ENCODE measurements at regions not wholly inside any gene's neighbourhood (a gene's known extent, or its start where the extent isn't known, plus 50 kb on each side); places are given as distances from the start of the nearest gene placed in this dataset.
A peak's percentile ranks its signal among the peaks of the same experiment; 100 is the strongest.

- no peak overlapping the region for H2BK20ac ChIP-seq (ENCODE audit: low read length)
- H2BK120ac ChIP-seq (replicated peaks; ENCODE audit: low read depth, low read length): no peak overlapping the region
- H2AFZ ChIP-seq (ENCODE audit: low read length): no peak overlapping the region
- no peaks in the 10 kb centered on the region for H3K9me3 ChIP-seq (ENCODE audit: insufficient read depth in 2 of 2, low read depth in 1 of 2, low read length in 1 of 2)
- H3K14ac ChIP-seq (ENCODE audit: insufficient read length): no peak overlapping the region
- no peak overlapping the region for H2BK12ac ChIP-seq (ENCODE audit: low read depth, low read length)
- H3K4ac ChIP-seq (replicated peaks; ENCODE audit: insufficient read length, low read depth, low read length): no peak overlapping the region
- no peaks in the 10 kb centered on the region for H3K79me2 ChIP-seq (ENCODE audit: control insufficient read depth in 1 of 2, insufficient read depth in 2 of 2, low read length in 2 of 2)
- no peak for DNase-seq (ENCODE audit: low read depth in 1 of 2, low spot score in 2 of 2)
- H3K79me1 ChIP-seq (ENCODE audit: low read depth, low read length): no peaks in the 10 kb centered on the region
- H3K23me2 ChIP-seq (ENCODE audit: low read depth, low read length): no peaks in the 10 kb centered on the region
- H3K4me3 ChIP-seq (ENCODE audit: extremely low read depth in 1 of 4, insufficient read depth in 2 of 4, low read depth in 3 of 4, low read length in 4 of 4): no peak overlapping the region
- no peak overlapping the region for H3K27ac ChIP-seq (ENCODE audit: low read depth, low read length)
- peak overlapping the region; percentile 25; the same call in 1 of the 2 replicates for H4K8ac ChIP-seq (ENCODE audit: extremely low read depth, insufficient read depth, low read length)
- H2BK5ac ChIP-seq (ENCODE audit: low read depth, low read length): no peak overlapping the region
- WGBS, 2 experiments (ENCODE audit: extremely low coverage in 1 of 2, insufficient coverage in 1 of 2, insufficient read length in 1 of 2, insufficient replicate concordance in 2 of 2, low coverage in 1 of 2, low lambda C conversion rate in 2 of 2, missing lambda C conversion rate in 1 of 2): 55% methylated on average over 5 of the region's 6 CpGs; no CpG with 5 or more reads in 1 of the 2 experiments
- H4K91ac ChIP-seq (replicated peaks; ENCODE audit: insufficient read length, low read length): no peak overlapping the region
- peaks cover 80 to 96% (median 94%) of the 10 kb centered on the region in 4 experiments for H3K27me3 ChIP-seq (replicated peaks in 1 of 4; ENCODE audit: control insufficient read depth in 3 of 4, extremely low read depth in 1 of 4, insufficient read depth in 3 of 4, low read length in 3 of 4)
- no peak overlapping the region for H3K9ac ChIP-seq (replicated peaks in 1 of 4; ENCODE audit: extremely low read depth in 1 of 4, low read depth in 3 of 4, low read length in 3 of 4)
- H2AK5ac ChIP-seq (ENCODE audit: low read depth, low read length): no peak overlapping the region
- CTCF ChIA-PET (ENCODE audit: partially characterized antibody): interaction anchor here (0.9 to 8.8 kb wide), 12 partner anchors 9 to 118 kb away, joined by 3 to 91 read pairs (median 6); no protein-coding TSS in a partner anchor
- no peak overlapping the region for H3K18ac ChIP-seq (ENCODE audit: extremely low read depth, low read length)
- H2BK15ac ChIP-seq (ENCODE audit: low read length): no peak overlapping the region
- no peak overlapping the region for H3K4me2 ChIP-seq (ENCODE audit: insufficient read depth in 1 of 2, low read depth in 2 of 2, low read length in 2 of 2)
- no peaks in the 10 kb centered on the region for H3K36me3 ChIP-seq (ENCODE audit: control insufficient read depth in 2 of 4, insufficient read depth in 4 of 4, low read length in 3 of 4)
- no peak for FAIRE-seq
- peaks cover 2% of the 10 kb centered on the region in 2 experiments for H4K20me1 ChIP-seq (replicated peaks in 1 of 2; ENCODE audit: control insufficient read depth in 1 of 2, insufficient read depth in 2 of 2, low read length in 2 of 2)
- H3K4me1 ChIP-seq (replicated peaks in 1 of 4; ENCODE audit: control insufficient read depth in 3 of 4, insufficient read depth in 4 of 4, low read length in 3 of 4): no peaks in the 10 kb centered on the region
- POLR2A ChIA-PET (ENCODE audit: partially characterized antibody): no interaction called here
- no peak overlapping the region for H4K5ac ChIP-seq (ENCODE audit: insufficient read length, low read depth, low read length)
- no peak overlapping the region for H3K23ac ChIP-seq (ENCODE audit: insufficient read length)
- H3K56ac ChIP-seq (replicated peaks; ENCODE audit: insufficient read length, low read depth, low read length): no peak overlapping the region
- TF ChIP-seq TEAD4 (IDR thresholded peaks at IDR 0.05; ENCODE audit: low read depth, low read length) (no peak), RFX5 (IDR thresholded peaks at IDR 0.05; ENCODE audit: borderline replicate concordance, low read depth, low read length) (no peak), PHF8 (conservative IDR thresholded peaks at IDR 0.05; ENCODE audit: low read depth, low read length) (no peak), TBP (IDR thresholded peaks at IDR 0.05; ENCODE audit: low read depth, low read length) (no peak), MAX (IDR thresholded peaks at IDR 0.05) (no peak), SIRT6 (IDR thresholded peaks at IDR 0.05; ENCODE audit: low read length) (no peak), CBX5 (IDR thresholded peaks at IDR 0.05; ENCODE audit: low read depth, low read length) (no peak), SP4 (IDR thresholded peaks at IDR 0.05; ENCODE audit: low read length) (no peak), SAP30 (IDR thresholded peaks at IDR 0.05; ENCODE audit: insufficient read depth, insufficient replicate concordance, low read length) (no peak), GTF2F1 (IDR thresholded peaks at IDR 0.05; ENCODE audit: borderline replicate concordance, low read depth, low read length) (no peak), CHD2 (IDR thresholded peaks at IDR 0.05; ENCODE audit: low read length) (no peak), EGR1 (IDR thresholded peaks at IDR 0.05; ENCODE audit: borderline replicate concordance, low read depth, low read length) (no peak), POLR2AphosphoS5 (IDR thresholded peaks at IDR 0.05; ENCODE audit: low read depth, low read length) (no peak), HDAC2 (IDR thresholded peaks at IDR 0.05; ENCODE audit: borderline replicate concordance in 1 of 2, low read depth in 2 of 2, low read length in 2 of 2) (no peak)
Measured at GRCh38 chr22:22165936-22166710, 78.5 kb upstream of the VPREB1 start.
